ENCODE measurements at regions not wholly inside any gene's neighbourhood (a gene's known extent, or its start where the extent isn't known, plus 50 kb on each side); places are given as distances from the start of the nearest gene placed in this dataset.

DNA sequence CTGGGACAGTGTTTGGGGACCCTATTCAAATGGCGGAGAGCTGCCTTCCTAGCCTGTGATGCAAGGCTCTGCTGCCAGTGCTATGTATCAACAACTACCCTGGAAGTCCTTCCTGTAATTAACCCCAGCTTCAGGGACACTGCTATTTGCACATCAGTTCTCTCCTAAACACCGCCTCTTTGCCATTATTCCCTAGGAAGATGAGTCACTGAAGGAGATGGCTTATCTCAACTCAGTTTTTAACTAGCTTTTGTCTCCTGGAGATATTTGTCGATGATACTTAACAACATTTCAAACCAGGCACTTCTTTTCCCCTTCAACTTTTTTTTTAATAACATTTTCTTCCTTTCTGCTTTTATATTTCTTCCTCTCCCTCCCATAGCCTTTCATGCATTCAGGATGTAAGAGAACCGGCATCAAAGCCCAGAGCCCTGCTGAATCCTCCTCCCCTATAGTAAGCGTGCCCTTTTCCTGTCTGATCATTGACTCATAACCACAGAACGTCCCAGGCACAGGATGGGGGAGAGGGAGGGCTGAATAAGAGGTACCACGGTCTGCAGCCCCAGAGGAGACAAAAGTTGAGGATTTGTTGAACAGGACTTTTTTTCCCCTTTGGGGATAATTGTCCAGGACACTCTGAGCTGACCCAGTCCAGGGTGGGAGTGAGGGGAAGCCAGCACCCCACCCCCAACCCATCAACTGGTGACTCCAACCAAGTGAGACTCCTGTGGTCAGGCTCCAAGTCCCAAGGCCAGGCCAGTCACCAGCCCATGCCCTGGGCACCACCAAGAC, 387.8 kb upstream of the SALL1 start (continued):
- TF ChIP-seq, protein P1, sequence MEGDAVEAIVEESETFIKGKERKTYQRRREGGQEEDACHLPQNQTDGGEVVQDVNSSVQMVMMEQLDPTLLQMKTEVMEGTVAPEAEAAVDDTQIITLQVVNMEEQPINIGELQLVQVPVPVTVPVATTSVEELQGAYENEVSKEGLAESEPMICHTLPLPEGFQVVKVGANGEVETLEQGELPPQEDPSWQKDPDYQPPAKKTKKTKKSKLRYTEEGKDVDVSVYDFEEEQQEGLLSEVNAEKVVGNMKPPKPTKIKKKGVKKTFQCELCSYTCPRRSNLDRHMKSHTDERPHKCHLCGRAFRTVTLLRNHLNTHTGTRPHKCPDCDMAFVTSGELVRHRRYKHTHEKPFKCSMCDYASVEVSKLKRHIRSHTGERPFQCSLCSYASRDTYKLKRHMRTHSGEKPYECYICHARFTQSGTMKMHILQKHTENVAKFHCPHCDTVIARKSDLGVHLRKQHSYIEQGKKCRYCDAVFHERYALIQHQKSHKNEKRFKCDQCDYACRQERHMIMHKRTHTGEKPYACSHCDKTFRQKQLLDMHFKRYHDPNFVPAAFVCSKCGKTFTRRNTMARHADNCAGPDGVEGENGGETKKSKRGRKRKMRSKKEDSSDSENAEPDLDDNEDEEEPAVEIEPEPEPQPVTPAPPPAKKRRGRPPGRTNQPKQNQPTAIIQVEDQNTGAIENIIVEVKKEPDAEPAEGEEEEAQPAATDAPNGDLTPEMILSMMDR (conservative IDR thresholded peaks at IDR 0.05; ENCODE audit: low read depth, low read length) = no peak
- TF ChIP-seq BHLHE40 (IDR thresholded peaks at IDR 0.05; ENCODE audit: low read depth, low read length) (peak; percentile 86), NFE2L2 (IDR thresholded peaks at IDR 0.05; ENCODE audit: low read depth, low read length) (no peak)

- H4K5ac ChIP-seq (ENCODE audit: low read depth, low read length) = no peak overlapping the region
- H2BK15ac ChIP-seq (ENCODE audit: low read depth, low read length) = no peak overlapping the region
- H2BK20ac ChIP-seq (ENCODE audit: low read depth, low read length) = no peak overlapping the region
- H3K4me2 ChIP-seq (ENCODE audit: low read depth, low read length) = no peak overlapping the region
- H2AK5ac ChIP-seq (ENCODE audit: low read depth, low read length) = no peak overlapping the region
- CTCF ChIA-PET = no interaction called here
- H3K27ac ChIP-seq (ENCODE audit: insufficient read depth, low read length) = no peak overlapping the region
- intact Hi-C loops (cut with micrococcal nuclease) = loop anchor here (5.0 kb wide), 1 partner anchor 383 kb away; the partner anchor contains the start of gene SALL1
- no peak overlapping the region for H4K91ac ChIP-seq (ENCODE audit: insufficient read depth, low read depth, low read length)
- no peaks in the 10 kb centered on the region for H3K27me3 ChIP-seq (ENCODE audit: control insufficient read depth, insufficient read depth, low read length)
- no peak overlapping the region for H3K18ac ChIP-seq (ENCODE audit: low read depth, low read length)
- H3K79me1 ChIP-seq (ENCODE audit: low read depth in 1 of 2, low read length in 2 of 2) = no peaks in the 10 kb centered on the region
- no peak overlapping the region for H2BK120ac ChIP-seq (ENCODE audit: low read depth, low read length)
- no peak overlapping the region for H2AFZ ChIP-seq (replicated peaks; ENCODE audit: low read length, poor library complexity)
- H3K36me3 ChIP-seq (ENCODE audit: control insufficient read depth, insufficient read depth, low read length) = no peaks in the 10 kb centered on the region
- H3K9ac ChIP-seq (ENCODE audit: low read depth, low read length) = no peak overlapping the region
- no peak overlapping the region for H3K14ac ChIP-seq (replicated peaks; ENCODE audit: low read depth, low read length)
- no peak overlapping the region for H3K4me3 ChIP-seq (ENCODE audit: insufficient read depth, low read depth, low read length)
- BruUV-seq (replicated peaks) = no TSS peak
- 60% methylated on average over 2 of the region's 11 CpGs; no CpG with 5 or more reads in 1 of the 2 experiments for WGBS, 2 experiments (ENCODE audit: extremely low coverage in 2 of 2, insufficient read length in 1 of 2)
- POLR2A ChIA-PET (ENCODE audit: unreplicated experiment) = no interaction called here
- DNase-seq (no peak), ATAC-seq (ENCODE audit: low read depth) (no peak)
- H3K4ac ChIP-seq (ENCODE audit: low read depth, low read length) = no peak overlapping the region
- no peak overlapping the region for H4K8ac ChIP-seq (ENCODE audit: low read depth in 2 of 2, low read length in 2 of 2)
- no peak overlapping the region for H2AK9ac ChIP-seq (replicated peaks; ENCODE audit: low read depth, low read length, poor library complexity)
- H2BK5ac ChIP-seq (ENCODE audit: low read depth, low read length, poor library complexity, severe bottlenecking) = no peak overlapping the region
- H4K20me1 ChIP-seq (ENCODE audit: insufficient read depth, low read length) = no peaks in the 10 kb centered on the region
- H3K4me1 ChIP-seq (ENCODE audit: control insufficient read depth, insufficient read depth, low read length) = peaks cover 13% of the 10 kb centered on the region
- dilution Hi-C loops (cut with HindIII; ENCODE audit: low sequenced_read_pairs, unreplicated experiment) = no loop called here
- in situ Hi-C loops (cut with MboI; ENCODE audit: low sequenced_read_pairs) = no loop called here
- no peaks in the 10 kb centered on the region for H3K9me3 ChIP-seq (ENCODE audit: control insufficient read depth, insufficient read depth, low read length)
- 0 out of 2 replicates have a peak, but pooled peaks cover 2% of the 10 kb centered on the region for H3K9me1 ChIP-seq (ENCODE audit: insufficient read depth, low read length)
- H3K56ac ChIP-seq (ENCODE audit: extremely low read depth, insufficient read depth, low read length) = no peak overlapping the region
- H3K23ac ChIP-seq (ENCODE audit: low read depth, low read length) = no peak overlapping the region
- no peak for TF ChIP-seq MAZ (IDR thresholded peaks at IDR 0.05; ENCODE audit: borderline replicate concordance, low read depth, low read length)
- TF ChIP-seq MXI1 (IDR thresholded peaks at IDR 0.05; ENCODE audit: borderline replicate concordance, low read depth, low read length) = no peak
- TF ChIP-seq RFX5 (IDR thresholded peaks at IDR 0.05; ENCODE audit: low read depth, low read length) = no peak
- no peak for TF ChIP-seq SMC3 (IDR thresholded peaks at IDR 0.05; ENCODE audit: low read depth, low read length)
- no peak for TF ChIP-seq FOS (IDR thresholded peaks at IDR 0.05; ENCODE audit: low read depth, low read length)
- no peak for TF ChIP-seq POLR2A (IDR thresholded peaks at IDR 0.05; ENCODE audit: low read depth, low read length)
- no peak for TF ChIP-seq RCOR1 (IDR thresholded peaks at IDR 0.05; ENCODE audit: insufficient replicate concordance, low read length)
- TF ChIP-seq MAFK (IDR thresholded peaks at IDR 0.05; ENCODE audit: low read depth, low read length) = no peak
- no peak for TF ChIP-seq CEBPB (IDR thresholded peaks at IDR 0.05; ENCODE audit: low read depth, low read length)
- TF ChIP-seq BHLHE40 (IDR thresholded peaks at IDR 0.05; ENCODE audit: low read depth, low read length) = no peak
- TF ChIP-seq, protein P1 (conservative IDR thresholded peaks at IDR 0.05; ENCODE audit: low read depth, low read length) = no peak
- TF ChIP-seq NFE2L2 (IDR thresholded peaks at IDR 0.05; ENCODE audit: low read depth, low read length) = no peak
Measured at GRCh38 chr16:51535591-51535990, 384.5 kb upstream of the SALL1 start.

Measured in IMR-90 (cell line).